Right atrium auricular region (tissue), 2 donors: ENCODE measurements at regions not wholly inside any gene's neighbourhood (a gene's known extent, or its start where the extent isn't known, plus 50 kb on each side); places are given as distances from the start of the nearest gene placed in this dataset.

ENCODE experiments used
- DNase-seq: peaks from one replicate; pipeline ENCODE4 v3.0.0-alpha.2; 2019; ENCODE audit warnings: low spot score
- H3K27ac ChIP-seq, 2 donors: fragments of 200-600 bp; sonication (generic); 1 replicate in 1 of 2; 2 replicates in 1 of 2; pipeline ENCODE4 v1.5.1; 2016 to 2019
- H3K27me3 ChIP-seq, 2 donors: fragments of 200-600 bp; sonication (generic); one replicate each; pipeline versions ENCODE4 v1.5.1 to v1.6.0; 2017 to 2019
- H3K36me3 ChIP-seq: fragments of 200-600 bp; sonication (generic); one replicate; pipeline ENCODE4 v1.5.1; 2016
- H3K4me1 ChIP-seq, 2 donors: fragments of 200-600 bp; sonication (generic); one replicate each; pipeline versions ENCODE4 v1.5.1 to v1.6.0; 2017 to 2019
- H3K4me3 ChIP-seq, 2 donors: fragments of 200-600 bp; sonication (generic); 1 replicate in 1 of 2; 2 replicates in 1 of 2; pipeline ENCODE4 v1.5.1; 2017 to 2019; ENCODE audit warnings: mild to moderate bottlenecking in 1 of 2, moderate library complexity in 1 of 2
- H3K9me3 ChIP-seq, 2 donors: fragments of 200-600 bp; sonication (generic); one replicate each; pipeline ENCODE4 v1.5.1; 2019
- TF ChIP-seq, protein P1 (sequence below), 2 donors: fragments of 200-600 bp; sonication (generic); IDR thresholded peaks; one replicate each; pipeline ENCODE4 v1.5.1; 2019; ENCODE audit warnings: antibody characterized with exemption in 2 of 2

DNA sequence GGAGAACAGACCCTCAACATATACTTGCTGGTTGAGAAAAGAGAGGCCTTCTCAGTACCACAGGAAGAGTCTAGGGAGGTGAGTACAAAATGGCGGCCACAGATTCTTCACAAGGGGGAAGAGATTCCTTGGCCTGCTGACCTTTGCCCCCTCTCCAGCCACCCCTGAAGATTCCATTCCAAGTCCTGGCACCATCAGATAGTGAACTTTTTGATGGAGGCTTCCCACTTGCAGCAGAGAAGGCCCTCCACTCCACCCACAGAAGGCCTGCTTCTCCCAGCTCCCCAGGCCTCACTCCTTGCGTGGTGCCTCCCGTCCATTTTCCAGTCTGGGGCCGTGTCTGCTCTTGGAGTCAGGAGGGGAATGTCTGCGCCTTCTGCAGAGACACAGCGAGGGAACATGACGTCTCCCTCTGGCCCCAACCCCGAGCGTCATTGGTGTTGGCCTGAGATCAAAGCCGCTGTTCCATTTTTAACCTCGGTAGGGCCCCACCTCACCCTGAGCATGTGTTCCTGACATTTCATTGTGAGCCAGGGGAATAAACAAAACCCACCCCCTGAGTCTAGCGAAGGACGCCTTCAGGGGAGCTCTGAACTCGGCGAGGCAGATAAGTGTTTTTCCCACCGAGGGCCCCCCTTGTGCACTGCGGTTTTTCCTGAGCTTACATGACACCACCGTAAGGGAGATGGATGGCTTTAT is 268.7 kb upstream of the TBX3 start:
- peak; percentile 59 for DNase-seq
- Histone ChIP-seq H3K4me3 (no peak overlapping the region), H3K36me3 (no peaks in the 10 kb centered on the region), H3K27me3 (no peaks in the 10 kb centered on the region), H3K9me3 (no peaks in the 10 kb centered on the region), H3K4me1 (peaks cover 0 to 10% of the 10 kb centered on the region in 2 donors), H3K27ac (peak overlapping the region in 1 of 2 donors; percentile 35)
- TF ChIP-seq, protein P1, sequence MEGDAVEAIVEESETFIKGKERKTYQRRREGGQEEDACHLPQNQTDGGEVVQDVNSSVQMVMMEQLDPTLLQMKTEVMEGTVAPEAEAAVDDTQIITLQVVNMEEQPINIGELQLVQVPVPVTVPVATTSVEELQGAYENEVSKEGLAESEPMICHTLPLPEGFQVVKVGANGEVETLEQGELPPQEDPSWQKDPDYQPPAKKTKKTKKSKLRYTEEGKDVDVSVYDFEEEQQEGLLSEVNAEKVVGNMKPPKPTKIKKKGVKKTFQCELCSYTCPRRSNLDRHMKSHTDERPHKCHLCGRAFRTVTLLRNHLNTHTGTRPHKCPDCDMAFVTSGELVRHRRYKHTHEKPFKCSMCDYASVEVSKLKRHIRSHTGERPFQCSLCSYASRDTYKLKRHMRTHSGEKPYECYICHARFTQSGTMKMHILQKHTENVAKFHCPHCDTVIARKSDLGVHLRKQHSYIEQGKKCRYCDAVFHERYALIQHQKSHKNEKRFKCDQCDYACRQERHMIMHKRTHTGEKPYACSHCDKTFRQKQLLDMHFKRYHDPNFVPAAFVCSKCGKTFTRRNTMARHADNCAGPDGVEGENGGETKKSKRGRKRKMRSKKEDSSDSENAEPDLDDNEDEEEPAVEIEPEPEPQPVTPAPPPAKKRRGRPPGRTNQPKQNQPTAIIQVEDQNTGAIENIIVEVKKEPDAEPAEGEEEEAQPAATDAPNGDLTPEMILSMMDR (IDR thresholded peaks at IDR 0.05): no peak

DNA sequence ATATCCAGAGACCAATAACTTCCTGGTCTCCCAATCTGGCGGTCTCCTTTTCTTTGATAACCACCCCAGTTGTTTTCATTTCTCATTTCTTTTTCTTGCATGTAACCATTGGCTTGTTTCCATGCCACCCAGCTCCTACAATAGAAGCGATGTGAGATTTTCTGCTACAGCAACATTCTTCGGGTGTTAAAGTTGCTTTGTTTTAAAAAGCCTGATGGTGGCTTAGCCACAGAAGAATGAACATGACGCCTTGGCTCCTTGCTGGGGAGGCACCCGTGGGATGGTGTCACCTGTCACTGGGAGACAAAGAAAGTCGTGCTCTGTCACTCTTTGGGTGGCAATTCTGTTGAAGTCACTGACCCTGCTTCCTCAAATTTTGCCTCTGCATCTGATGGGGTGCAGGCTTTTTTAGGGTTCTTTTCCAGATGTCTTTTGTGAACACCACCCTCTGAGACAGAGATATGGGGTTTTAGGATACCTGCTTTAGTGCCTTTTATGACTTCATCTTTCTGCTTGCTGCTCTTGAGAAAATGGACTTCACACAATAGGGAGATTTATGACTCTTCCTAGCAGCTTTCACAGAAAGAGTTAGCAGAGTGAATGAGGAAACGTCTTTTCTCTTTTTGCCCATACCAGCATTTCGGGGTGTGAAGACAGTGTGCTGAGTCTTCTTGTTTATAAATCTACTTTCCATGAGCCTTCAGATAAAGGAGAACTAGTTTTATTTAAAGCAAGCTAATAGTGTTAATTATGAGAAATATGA is 265.3 kb upstream of the TBX3 start:
- no peak overlapping the region for H3K4me3 ChIP-seq
- H3K9me3 ChIP-seq: no peaks in the 10 kb centered on the region
- no peak overlapping the region for H3K27ac ChIP-seq
- H3K4me1 ChIP-seq: peaks cover 0 to 10% of the 10 kb centered on the region in 2 donors
- no peaks in the 10 kb centered on the region for H3K27me3 ChIP-seq
- no peaks in the 10 kb centered on the region for H3K36me3 ChIP-seq
- TF ChIP-seq, protein P1 (IDR thresholded peaks at IDR 0.05): no peak
- DNase-seq: no peak

DNA sequence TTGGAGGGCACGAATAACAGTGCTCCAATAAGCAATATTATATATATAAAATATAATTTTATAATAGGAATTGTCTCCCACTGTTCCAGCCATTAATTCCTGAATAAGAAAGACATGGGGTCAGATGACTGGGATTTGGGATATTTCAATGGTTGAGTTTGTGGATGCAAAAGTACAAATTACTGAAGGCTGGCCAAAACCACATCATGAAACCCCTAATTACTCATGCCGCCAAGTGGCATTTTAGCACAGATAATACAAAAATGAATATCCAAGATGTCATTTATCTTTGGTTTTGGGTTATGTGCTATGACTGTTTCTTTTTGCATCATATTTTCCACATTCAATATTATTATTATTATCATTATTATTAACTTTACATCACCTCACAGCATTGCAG is 261.4 kb upstream of the TBX3 start:
- no peak overlapping the region for H3K4me3 ChIP-seq
- H3K27me3 ChIP-seq: no peaks in the 10 kb centered on the region
- peaks cover 0 to 1% of the 10 kb centered on the region in 2 donors for H3K9me3 ChIP-seq
- no peak for DNase-seq
- no peak overlapping the region for H3K27ac ChIP-seq
- TF ChIP-seq, protein P1 (IDR thresholded peaks at IDR 0.05): no peak
- no peaks in the 10 kb centered on the region for H3K36me3 ChIP-seq
- H3K4me1 ChIP-seq: no peaks in the 10 kb centered on the region

DNA sequence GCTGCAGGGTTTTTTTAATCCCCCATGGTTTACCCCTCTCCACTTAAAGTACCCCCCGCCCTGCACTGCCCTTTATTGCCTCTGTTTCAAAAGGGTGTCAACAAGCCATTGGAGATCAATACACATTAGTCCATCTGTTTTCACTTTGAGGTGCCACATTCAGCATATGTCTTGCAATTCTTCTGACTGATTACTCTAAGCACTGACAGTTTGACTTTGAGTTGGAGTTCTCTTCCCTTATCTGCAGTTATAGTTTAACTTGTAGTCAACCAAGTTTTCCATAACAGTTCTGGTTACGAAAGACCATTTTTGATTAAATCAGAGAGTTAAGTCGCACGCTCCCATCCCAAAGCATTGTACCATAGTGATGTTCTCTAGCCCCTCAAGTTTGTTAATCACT is 260.8 kb upstream of the TBX3 start:
- DNase-seq: no peak
- Histone ChIP-seq H3K27ac (no peak overlapping the region), H3K27me3 (no peaks in the 10 kb centered on the region), H3K4me3 (no peak overlapping the region), H3K4me1 (no peaks in the 10 kb centered on the region), H3K36me3 (no peaks in the 10 kb centered on the region), H3K9me3 (peaks cover 0 to 7% of the 10 kb centered on the region in 2 donors)
- TF ChIP-seq, protein P1 (IDR thresholded peaks at IDR 0.05): no peak

DNA sequence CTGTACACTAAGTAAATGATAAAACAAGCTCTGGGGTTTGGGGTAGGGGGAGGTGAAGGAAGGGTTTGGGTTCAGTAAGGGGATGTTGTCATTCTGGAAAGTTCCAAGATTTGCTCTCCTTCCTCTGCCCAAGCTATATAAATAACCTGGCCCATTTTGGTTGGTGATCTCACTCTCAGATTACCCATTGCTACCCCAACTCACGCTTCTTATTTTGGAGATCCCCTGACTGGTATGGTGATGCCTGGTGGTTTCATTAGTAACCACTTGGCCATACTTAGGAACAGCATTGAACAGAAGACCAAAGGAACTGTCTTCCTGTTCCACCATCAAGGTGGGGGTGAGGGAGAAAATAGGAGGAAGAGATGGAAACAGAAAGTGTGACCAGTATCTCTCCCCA is 259.6 kb upstream of the TBX3 start:
- no peaks in the 10 kb centered on the region for H3K4me1 ChIP-seq
- TF ChIP-seq, protein P1 (IDR thresholded peaks at IDR 0.05): no peak
- H3K36me3 ChIP-seq: no peaks in the 10 kb centered on the region
- H3K27me3 ChIP-seq: no peaks in the 10 kb centered on the region
- no peak overlapping the region for H3K4me3 ChIP-seq
- DNase-seq: no peak
- peaks cover 0 to 9% of the 10 kb centered on the region in 2 donors for H3K9me3 ChIP-seq
- no peak overlapping the region for H3K27ac ChIP-seq
